ENCODE measurements at regions not wholly inside any gene's neighbourhood (a gene's known extent, or its start where the extent isn't known, plus 50 kb on each side); places are given as distances from the start of the nearest gene placed in this dataset.

DNA sequence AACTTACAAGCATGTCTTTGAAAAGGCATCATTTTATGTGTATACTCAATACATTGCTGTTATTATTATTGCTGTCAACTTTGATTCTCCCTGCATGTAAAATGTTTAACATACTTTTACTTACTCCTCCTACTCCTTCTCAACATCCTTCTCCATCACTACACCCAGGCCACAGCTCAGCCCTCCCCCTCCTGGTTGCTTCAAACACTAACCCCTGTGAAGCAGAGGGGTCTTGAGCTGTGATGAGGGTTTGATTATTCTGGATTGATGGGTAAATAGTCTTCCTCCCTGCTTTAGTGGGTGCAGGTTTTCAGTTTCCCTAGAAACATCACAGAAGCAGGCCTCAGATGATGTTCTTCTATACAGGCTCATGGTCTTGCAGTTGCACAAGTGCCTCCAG, 221.0 kb downstream of the OSR1 start:
- H2AK9ac ChIP-seq (replicated peaks; ENCODE audit: low read depth, low read length, poor library complexity): no peak overlapping the region
- ChIA-PET POLR2A (ENCODE audit: unreplicated experiment) (no interaction called here), CTCF (no interaction called here)
- H3K9ac ChIP-seq (ENCODE audit: low read depth, low read length): no peak overlapping the region
- H3K9me1 ChIP-seq (ENCODE audit: insufficient read depth, low read length): peaks cover 6% of the 10 kb centered on the region; the same call in 1 of the 2 replicates
- H3K23ac ChIP-seq (ENCODE audit: low read depth, low read length): no peak overlapping the region
- peak overlapping the region; percentile 86 for H2BK120ac ChIP-seq (ENCODE audit: low read depth, low read length)
- H3K18ac ChIP-seq (ENCODE audit: low read depth, low read length): peak overlapping the region; percentile 78; the same call in 1 of the 2 replicates
- H3K27me3 ChIP-seq (ENCODE audit: control insufficient read depth, insufficient read depth, low read length): no peaks in the 10 kb centered on the region
- no peak for TF ChIP-seq MAZ (IDR thresholded peaks at IDR 0.05; ENCODE audit: borderline replicate concordance, low read depth, low read length)
- TF ChIP-seq, protein P1, sequence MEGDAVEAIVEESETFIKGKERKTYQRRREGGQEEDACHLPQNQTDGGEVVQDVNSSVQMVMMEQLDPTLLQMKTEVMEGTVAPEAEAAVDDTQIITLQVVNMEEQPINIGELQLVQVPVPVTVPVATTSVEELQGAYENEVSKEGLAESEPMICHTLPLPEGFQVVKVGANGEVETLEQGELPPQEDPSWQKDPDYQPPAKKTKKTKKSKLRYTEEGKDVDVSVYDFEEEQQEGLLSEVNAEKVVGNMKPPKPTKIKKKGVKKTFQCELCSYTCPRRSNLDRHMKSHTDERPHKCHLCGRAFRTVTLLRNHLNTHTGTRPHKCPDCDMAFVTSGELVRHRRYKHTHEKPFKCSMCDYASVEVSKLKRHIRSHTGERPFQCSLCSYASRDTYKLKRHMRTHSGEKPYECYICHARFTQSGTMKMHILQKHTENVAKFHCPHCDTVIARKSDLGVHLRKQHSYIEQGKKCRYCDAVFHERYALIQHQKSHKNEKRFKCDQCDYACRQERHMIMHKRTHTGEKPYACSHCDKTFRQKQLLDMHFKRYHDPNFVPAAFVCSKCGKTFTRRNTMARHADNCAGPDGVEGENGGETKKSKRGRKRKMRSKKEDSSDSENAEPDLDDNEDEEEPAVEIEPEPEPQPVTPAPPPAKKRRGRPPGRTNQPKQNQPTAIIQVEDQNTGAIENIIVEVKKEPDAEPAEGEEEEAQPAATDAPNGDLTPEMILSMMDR (conservative IDR thresholded peaks at IDR 0.05; ENCODE audit: low read depth, low read length): 0 out of 2 replicates have a peak, but pooled peaks have one; percentile 3
- H3K36me3 ChIP-seq (ENCODE audit: control insufficient read depth, insufficient read depth, low read length): no peaks in the 10 kb centered on the region
- no peak overlapping the region for H3K4me3 ChIP-seq (ENCODE audit: insufficient read depth, low read depth, low read length)
- peak; percentile 48 for ATAC-seq (ENCODE audit: low read depth)
- DNase-seq: no peak
- no peak overlapping the region for H3K4me2 ChIP-seq (ENCODE audit: low read depth, low read length)
- peak overlapping the region; percentile 61; the same call in 1 of the 2 replicates for H4K91ac ChIP-seq (ENCODE audit: insufficient read depth, low read depth, low read length)
- H2AK5ac ChIP-seq (ENCODE audit: low read depth, low read length): no peak overlapping the region
- H3K4me1 ChIP-seq (ENCODE audit: control insufficient read depth, insufficient read depth, low read length): peaks cover 19% of the 10 kb centered on the region
- H2BK20ac ChIP-seq (ENCODE audit: low read depth, low read length): peak overlapping the region; percentile 93
- peak overlapping the region in 1 of 2 experiments; percentile 68; a peak in 3 of 4 replicates for H4K8ac ChIP-seq (ENCODE audit: low read depth in 2 of 2, low read length in 2 of 2)
- H3K56ac ChIP-seq (ENCODE audit: extremely low read depth, insufficient read depth, low read length): no peak overlapping the region; the same call in 1 of the 2 replicates
- BruUV-seq (replicated peaks): no TSS peak
- peak overlapping the region; percentile 3; the same call in 1 of the 2 replicates for H3K27ac ChIP-seq (ENCODE audit: insufficient read depth, low read length)
- peak overlapping the region; percentile 32; the same call in 1 of the 3 replicates for H2BK15ac ChIP-seq (ENCODE audit: low read depth, low read length)
- in situ Hi-C loops (cut with MboI; ENCODE audit: low sequenced_read_pairs) (no loop called here), dilution Hi-C loops (cut with HindIII; ENCODE audit: low sequenced_read_pairs, unreplicated experiment) (no loop called here), intact Hi-C loops (cut with micrococcal nuclease) (loop anchor here (10.0 kb wide), 2 partner anchors 253 to 613 kb away; no protein-coding TSS in a partner anchor)
- H2BK5ac ChIP-seq (ENCODE audit: low read depth, low read length, poor library complexity, severe bottlenecking): peak overlapping the region; percentile 55
- no peaks in the 10 kb centered on the region for H3K9me3 ChIP-seq (ENCODE audit: control insufficient read depth, insufficient read depth, low read length)
- H3K14ac ChIP-seq (replicated peaks; ENCODE audit: low read depth, low read length): peak overlapping the region; percentile 14; the same call in 1 of the 2 replicates
- H3K79me1 ChIP-seq (ENCODE audit: low read depth in 1 of 2, low read length in 2 of 2): no peaks in the 10 kb centered on the region
- H4K20me1 ChIP-seq (ENCODE audit: insufficient read depth, low read length): no peaks in the 10 kb centered on the region
- peak overlapping the region; percentile 73 for H4K5ac ChIP-seq (ENCODE audit: low read depth, low read length)
- peak overlapping the region; percentile 49 for H3K4ac ChIP-seq (ENCODE audit: low read depth, low read length)
- H2AFZ ChIP-seq (replicated peaks; ENCODE audit: low read length, poor library complexity): peak overlapping the region; percentile 66

All from IMR-90 (cell line).